Choroid plexus epithelial cell (primary cell): ENCODE measurements at regions not wholly inside any gene's neighbourhood (a gene's known extent, or its start where the extent isn't known, plus 50 kb on each side); places are given as distances from the start of the nearest gene placed in this dataset.
A peak's percentile ranks its signal among the peaks of the same experiment; 100 is the strongest.

Experiments
- DNase-seq: peaks from one replicate; pipeline ENCODE4 v3.0.0-alpha.2; 2010; ENCODE audit warnings: low read depth
- H3K4me3 ChIP-seq: 2 replicates; pipeline ENCODE4 v1.5.1; 2011; ENCODE audit warnings: low read depth, mild to moderate bottlenecking, control low read depth, low read length, moderate library complexity
- TF ChIP-seq, protein P1 (sequence below): conservative IDR thresholded peaks from 2 replicates; pipeline ENCODE4 v1.5.1; 2011; ENCODE audit warnings: low read depth, mild to moderate bottlenecking, control low read depth, inconsistent platforms, low read length, moderate library complexity

DNA sequence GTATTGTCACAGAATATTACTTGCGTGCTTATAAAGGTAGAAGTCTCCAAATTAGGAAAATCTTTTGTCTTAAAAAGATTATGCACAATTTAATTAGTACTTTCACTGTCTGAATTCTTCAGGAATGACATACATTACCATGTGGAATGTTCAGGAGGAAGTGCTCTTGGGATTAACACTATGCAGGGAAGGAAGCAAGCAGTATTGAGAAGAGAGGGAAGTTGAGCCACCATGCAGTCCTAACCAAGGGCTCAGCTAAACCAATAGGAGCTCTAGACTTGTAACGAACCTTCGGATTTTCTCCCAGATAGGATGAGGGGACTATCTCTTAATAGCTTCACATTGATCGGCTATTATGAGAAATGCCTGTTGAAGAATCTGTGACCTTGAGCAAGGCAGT lies 918.4 kb upstream of the MANEA start:
- H3K4me3 ChIP-seq, result no peak overlapping the region
- no peak for DNase-seq
- TF ChIP-seq, protein P1, sequence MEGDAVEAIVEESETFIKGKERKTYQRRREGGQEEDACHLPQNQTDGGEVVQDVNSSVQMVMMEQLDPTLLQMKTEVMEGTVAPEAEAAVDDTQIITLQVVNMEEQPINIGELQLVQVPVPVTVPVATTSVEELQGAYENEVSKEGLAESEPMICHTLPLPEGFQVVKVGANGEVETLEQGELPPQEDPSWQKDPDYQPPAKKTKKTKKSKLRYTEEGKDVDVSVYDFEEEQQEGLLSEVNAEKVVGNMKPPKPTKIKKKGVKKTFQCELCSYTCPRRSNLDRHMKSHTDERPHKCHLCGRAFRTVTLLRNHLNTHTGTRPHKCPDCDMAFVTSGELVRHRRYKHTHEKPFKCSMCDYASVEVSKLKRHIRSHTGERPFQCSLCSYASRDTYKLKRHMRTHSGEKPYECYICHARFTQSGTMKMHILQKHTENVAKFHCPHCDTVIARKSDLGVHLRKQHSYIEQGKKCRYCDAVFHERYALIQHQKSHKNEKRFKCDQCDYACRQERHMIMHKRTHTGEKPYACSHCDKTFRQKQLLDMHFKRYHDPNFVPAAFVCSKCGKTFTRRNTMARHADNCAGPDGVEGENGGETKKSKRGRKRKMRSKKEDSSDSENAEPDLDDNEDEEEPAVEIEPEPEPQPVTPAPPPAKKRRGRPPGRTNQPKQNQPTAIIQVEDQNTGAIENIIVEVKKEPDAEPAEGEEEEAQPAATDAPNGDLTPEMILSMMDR, result no peak

DNA sequence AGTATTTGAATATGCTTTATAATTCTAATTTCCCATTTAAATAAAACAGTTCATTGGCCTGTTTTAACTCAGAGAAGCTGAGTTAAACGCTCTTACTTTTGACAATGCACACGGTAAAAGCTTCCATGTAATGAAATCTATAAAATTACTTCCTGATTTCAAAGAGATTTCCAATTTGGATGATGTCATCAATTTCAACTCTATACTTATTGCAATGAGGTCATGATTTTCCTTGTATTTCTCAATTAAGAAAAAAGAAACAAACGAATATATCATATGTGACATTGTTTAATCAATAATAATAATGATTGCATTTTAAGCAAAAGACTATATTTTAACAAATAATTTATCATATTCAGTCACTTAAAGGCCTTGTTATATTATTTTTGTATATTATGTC lies 926.1 kb upstream of the MANEA start:
- H3K4me3 ChIP-seq, result no peak overlapping the region
- TF ChIP-seq, protein P1, result no peak
- DNase-seq, result no peak

DNA sequence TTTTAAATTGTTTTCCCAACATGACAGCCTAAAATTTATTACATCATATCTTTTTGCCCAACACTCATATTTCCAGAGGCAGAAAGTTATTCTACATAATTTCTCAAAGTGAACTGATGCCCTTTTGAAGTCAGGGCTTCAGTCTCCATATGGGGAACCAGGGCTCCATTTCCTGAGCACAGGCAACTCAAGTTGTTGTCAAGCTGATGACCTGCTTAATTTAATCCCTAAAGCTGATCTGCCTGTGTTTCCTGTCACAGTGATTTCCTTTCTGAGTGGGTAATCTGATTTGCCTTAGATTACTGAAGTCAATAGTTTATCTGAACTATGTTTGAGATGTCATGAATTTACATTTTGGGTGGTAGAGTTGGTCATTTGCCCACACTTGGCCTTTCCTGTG lies 932.1 kb upstream of the MANEA start:
- TF ChIP-seq, protein P1, result no peak
- DNase-seq, result no peak
- H3K4me3 ChIP-seq, result no peak overlapping the region

DNA sequence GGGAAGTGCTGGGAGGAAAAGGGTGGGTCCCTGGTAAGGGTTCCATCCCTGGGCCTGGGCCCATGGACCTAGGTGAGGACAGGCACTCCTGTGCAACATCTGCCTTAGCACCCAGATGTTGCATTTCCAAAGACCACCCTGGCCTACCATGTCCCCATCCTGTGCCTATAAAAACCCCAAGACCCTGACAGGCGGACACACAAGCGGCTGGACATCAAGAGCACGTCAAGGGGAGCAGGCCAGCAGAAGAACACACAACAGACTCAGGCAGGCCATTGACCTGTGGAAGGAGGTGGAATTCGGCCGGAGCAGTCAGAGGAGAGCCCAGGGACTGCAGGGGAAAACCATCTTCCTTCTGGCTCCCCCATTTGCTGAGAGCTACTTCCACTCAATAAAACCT lies 937.8 kb upstream of the MANEA start:
- H3K4me3 ChIP-seq, result no peak overlapping the region
- TF ChIP-seq, protein P1, result no peak
- no peak for DNase-seq

DNA sequence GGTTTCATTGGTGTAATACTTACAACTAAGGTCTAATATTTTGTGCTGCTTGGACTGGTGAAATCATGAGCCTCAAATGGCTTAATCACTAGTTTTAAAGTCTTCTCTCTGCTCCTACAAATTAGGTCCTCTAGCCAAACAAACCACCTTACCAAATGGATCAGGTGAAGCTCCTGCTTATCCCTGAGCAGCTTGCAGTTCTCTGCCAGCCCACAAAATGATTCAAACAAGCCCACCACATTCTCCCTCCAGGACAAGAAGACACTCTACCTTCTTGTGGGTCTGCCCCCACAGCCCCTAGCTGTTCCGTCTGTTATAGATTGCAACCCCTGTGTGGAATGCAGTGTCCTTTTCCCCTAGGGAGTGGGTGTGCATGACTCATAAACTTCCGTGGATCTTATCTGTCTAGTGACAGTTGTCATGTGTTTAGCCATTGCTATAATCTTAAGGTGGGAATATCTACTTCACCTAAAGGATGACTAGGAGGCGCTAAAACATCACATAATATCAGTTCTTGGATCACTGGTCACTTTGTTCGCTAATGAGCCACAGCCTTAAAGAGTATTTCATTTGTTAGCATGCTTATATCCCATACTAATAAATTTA lies 940.5 kb upstream of the MANEA start:
- TF ChIP-seq, protein P1, result peak; percentile 34
- no peak overlapping the region for H3K4me3 ChIP-seq
- DNase-seq, result peak; percentile 55

DNA sequence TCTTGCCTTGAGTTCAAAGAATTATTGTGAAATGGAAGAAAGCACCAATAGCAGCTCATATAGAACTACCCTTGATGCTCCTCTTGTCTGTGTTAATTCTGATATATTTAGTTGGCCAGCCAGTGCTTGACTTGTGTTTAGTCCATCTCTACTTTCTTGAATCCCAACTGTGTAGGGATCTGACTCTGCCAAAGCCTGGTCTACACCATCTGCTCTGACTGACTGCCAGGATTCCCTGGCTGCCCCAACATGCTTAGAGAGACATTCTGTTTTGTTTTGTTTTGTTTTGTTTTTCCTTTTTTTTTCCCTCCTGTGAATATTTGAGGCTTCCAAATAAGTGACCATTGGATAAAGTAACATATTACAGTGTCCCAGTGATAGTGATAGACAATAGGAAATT lies 953.7 kb upstream of the MANEA start:
- H3K4me3 ChIP-seq, result no peak overlapping the region
- DNase-seq, result no peak
- TF ChIP-seq, protein P1, result no peak

DNA sequence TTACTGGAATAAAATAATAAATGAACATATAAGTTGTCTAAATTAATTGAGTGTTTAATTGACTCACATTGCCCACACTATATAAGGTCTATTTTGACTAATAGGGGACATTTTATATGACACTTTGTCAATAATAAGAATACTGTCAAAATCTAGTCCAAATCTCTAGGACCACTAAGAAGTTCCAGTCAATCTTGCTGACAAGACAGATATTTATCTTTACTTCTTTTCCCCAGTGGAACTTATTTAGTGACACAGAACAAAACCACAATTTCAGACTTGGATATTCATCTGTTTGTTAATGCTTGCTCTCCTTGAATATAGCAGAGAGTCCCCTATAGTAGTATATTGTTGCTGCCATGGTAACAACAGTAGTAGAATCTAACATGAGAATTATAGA lies 954.6 kb upstream of the MANEA start:
- TF ChIP-seq, protein P1, result no peak
- no peak for DNase-seq
- H3K4me3 ChIP-seq, result no peak overlapping the region
